HG02623 (cell line): ENCODE measurements at regions not wholly inside any gene's neighbourhood (a gene's known extent, or its start where the extent isn't known, plus 50 kb on each side); places are given as distances from the start of the nearest gene placed in this dataset.

Source experiments
- ATAC-seq: cut with Tn5 transposase; IDR thresholded peaks from one replicate; pipeline ENCODE4 v1.9.1; 2021; ENCODE audit warnings: moderate library complexity; ENCODE audit not compliant: unreplicated experiment

DNA sequence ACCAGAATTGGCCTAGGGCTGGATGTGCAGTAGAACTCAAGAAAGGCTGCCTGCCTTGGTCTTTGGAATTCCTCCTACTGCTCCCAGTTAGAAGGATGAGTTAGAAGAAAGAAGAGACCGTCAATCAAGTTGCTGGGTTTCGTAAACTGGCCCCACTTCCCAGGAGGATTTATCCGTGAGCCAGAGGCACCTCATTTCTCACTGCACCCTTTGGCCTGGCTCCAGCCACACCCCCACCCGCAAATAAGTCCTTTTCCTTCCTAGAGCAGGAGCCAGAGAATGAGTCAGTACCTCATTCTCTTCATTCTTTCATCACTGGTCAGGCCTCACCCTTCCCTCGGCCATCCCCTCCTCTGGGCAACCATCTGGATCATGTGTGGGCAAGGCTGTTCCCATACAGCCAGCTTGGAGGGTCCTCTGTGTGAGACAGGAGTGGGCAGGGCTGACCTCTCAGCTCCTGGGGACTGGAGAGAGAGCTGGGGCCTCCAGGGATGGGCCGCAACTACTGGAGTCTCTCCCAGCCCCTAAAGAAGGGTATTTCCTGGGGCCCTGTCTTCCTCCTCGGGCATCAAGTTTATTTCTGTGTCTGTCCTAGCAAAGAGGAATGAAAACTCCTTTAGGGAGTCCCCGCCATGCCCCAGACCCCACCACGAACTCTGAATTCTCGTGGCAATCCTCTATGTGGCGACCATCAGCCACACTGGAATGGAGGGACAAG is 87.2 kb upstream of the DUSP5 start:
- ATAC-seq = no peak

DNA sequence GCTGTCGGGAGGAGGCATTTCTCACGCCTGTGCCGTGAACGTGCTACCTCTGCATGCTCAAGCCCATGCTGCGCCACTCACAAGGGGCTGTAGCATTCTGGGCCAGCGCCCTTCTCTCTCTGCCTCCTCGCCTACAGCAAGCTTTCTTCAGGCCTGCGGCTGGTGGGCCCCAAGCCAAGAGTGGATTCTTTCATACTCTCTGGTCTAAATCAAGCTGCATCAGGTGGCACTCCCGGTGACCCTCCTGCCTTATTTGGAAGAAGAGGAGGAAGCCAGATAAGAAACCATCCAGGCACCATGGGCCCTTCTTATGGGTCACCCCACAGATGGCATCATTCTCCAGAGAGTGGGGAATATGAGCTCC is 86.7 kb upstream of the DUSP5 start:
- ATAC-seq = no peak

DNA sequence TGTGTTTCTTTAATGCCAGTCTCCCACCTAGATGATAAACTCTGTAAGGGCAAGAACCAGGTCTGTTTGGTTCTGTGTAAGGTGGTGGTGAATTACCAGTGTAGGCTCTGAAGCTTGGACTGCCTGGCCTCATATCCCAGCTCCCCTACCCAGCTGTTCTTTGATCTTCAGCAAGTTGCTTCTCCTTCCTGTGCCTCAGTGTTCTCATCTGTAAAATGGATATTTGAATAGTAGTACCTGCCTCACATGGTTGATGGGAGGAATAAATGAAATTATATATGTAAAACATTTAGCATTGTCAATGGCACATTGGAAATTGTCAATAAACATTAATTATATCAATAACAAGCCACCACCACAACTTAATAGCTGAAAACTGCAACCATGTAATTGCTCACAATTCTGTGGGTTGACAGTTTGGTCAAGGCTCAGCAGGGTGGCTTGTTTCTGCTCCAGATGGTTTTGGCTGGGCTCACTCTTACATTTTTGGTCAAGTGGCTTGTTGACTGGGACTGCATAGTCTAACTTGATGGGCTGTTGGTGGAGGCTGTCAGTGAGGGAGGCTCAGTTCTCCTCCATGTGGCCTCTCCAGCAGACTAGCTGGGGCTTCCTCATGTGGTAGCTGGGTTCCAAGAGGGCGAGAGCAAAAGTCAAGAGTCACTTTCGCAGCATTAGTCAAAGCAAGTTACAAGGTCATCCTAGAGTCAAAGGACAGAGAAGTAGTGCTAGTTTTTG is 84.5 kb upstream of the DUSP5 start:
- ATAC-seq = no peak

DNA sequence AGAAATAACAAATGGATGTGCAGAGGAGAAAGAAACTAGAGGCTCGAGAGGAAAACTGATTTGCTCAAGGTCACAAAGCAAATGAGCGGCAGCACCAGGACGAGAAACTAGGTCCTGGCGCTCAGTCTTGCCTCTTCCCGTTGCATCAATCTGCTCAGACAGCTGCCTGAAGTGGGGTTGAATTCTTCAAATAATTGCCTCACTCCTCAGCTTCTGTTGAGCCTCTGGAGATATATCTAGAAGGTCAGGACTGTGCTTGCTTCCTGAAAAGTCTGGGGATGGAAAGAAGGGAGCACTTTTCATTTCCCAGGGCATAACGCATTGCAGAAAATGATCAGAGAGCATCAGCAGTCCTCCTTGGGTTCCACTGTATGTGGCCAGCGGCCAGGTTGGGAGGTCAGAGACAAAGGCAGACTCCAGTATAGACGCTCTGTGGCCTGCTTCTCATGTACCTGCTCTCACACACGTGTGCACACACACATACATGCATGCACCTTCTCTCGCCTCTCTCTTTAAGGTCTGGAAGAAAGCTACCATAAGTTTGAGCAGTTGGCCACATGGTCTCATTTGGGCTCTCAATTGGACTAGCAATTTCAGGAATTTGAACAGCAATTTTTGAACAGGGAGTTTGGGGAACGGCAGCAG is 83.7 kb upstream of the DUSP5 start:
- ATAC-seq = peak; percentile 4

DNA sequence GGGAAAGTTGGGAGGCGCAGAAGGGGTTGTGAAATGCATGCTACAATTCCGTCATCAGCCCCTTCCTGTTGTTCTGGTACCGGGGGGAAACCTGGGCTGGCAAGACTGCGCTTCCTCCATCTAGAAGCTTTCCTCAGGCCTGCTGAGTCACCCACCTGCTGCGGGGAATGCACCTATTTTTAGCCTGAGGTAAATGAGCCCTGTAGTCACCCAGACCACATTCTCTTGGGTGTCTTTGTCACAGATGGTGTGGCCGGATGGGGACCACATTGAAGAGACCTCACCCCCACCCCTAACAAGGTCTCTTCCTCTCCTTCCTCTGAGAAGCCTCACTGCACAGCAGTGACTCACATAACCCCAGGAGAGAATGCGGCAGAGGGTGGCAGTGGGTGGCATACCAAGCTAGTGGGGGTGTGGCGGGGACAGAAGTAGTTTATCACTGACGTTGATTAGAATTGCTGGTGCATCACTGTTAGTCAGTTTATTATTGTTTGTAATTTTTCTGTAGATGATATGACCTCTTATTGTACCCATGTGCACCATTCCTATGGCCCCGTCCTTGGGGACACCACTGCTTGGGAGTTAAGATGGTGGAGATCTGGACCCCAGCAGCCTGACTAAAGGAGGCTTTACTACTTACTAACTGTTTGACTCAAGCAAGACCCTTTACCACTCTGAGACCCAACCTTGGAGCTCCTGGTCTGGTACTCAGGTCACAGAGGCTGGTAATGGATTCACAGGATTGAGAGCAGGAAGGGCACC is 83.0 kb upstream of the DUSP5 start:
- peak; percentile 82 for ATAC-seq

DNA sequence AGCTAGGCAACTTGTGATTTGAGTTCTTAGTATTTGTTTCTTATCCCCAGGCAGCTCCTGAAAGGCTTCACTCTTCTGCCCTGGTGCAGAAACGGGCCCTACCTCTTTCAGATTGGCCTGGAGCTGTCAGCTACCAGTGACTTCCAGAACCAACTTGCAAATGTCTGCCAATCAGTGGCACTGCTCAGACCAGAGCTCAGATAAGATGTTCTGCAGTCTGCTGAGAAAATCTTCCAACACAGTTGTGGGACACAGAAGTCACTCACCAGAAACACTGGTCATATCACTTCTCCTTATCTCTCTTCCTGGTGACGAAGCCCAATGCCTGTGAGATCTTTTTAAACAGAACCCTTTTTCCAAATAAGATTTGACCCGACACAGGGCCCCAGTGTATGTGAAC is 81.9 kb upstream of the DUSP5 start:
- ATAC-seq = no peak

DNA sequence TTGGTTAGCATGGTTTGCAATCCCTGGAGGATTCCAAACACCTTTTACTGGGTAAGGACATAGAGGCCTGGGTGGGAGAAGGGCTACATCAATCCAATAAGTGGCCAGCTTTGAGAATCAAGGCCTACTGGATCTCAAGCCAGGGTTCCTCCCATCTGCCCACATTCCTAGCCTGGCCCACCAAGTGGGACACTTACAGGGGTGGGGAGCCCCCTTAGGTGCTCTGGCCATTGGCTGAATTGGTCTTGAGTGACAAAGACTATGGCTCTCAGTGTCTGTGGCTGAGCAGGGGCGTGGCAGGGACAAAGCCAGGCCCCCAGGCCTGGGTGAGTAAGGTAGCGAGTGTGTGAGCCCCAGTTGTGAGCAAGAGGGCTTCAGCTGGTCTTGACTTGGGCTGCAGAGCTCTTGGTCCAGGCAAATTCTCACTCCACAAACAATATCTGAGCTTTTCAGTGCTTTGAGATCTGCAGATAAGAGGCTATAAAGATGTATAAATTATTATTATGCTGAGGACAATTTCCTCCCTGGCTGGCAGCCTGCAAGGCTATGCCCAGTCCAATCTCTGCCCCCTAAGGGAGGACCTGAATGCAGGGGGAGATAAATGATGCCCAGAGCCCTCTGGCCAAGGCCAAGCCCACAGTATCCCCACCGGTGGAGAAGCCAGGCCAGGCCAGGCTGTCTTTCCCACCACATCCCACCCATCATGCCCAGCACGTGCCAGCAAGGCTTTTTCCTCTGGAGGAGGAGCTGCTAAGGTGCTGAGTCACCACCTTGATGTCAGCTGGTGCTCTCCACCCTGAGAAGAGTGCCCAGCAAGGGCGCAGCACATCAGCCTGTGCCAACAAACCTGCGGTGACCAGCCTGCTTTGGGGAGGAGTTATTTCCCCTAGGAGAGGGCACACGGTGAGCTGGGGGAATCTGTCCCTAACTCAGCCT is 80.7 kb upstream of the DUSP5 start:
- no peak for ATAC-seq

DNA sequence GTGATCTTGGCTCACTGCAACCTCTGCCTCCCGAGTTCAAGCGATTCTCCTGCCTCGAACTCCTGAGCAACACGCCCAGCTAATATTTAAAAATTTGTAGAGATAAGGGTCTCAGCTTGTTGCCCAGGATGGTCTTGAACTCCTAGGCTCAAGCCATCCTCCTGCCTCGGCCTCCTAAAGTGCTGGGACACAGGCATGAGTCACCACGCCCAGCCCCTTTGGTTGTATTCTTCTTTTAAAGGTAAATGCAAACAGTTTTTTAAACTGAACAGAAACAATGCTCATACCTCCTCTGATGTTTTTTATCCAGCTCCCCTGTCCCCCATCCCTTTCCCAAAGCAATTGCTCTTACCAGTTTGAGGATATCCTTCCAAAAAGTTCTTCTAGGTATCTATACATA is 79.5 kb upstream of the DUSP5 start:
- no peak for ATAC-seq

DNA sequence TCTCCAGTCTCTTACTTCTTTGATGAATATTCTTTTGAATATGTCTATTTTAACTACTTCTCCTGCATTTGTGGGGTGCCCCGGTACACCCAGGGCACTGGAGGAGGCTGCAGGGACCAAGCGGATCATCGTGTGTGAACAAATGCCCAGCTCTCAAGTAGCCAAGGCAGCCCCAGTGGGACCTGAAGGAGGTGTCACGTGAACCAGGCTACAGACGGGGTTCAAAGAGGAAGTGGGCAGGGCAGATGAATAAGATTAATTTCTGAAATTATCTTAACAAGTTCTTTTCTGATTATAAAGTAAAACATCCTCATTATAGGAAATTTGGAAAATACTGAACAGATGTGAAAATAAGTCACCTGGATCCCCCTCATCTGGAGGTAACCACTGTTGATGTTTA is 78.4 kb upstream of the DUSP5 start:
- no peak for ATAC-seq

DNA sequence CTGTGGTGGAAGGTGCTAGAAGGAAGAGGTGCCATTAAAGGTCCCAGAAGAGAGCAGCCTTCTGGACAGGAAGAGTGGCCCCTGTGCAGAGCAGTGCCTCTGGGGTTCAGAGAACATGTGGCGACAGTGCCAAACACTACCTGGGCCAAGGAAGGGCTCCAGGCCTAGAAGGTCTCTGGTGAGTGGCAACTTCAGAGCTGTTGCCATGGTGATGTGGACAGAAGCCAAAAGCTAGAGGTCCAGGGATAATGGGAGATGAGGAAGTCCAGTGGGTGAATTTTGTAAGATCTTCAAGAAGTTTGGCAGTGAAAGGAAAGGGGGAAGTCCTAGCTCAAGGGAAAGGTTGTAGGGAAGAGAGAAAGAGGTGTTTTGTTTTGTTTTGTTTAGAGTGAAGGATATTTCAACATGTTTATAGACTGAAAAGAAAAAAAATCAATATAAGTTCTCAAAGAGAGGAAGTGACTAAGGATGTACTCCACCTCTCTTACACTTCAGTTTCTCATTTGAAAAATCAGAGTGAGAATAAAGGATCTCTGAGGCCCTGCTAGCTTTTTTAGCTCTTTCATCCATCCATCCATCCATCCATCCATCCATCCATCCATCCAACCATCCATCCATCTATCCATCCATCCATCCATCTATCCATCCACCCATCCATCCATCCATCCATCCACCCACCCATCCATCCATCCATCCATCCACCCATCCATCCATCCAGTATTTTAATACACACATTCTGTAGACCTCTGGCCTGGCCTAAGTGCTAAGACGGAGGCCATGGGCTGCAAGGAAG is 77.1 kb upstream of the DUSP5 start:
- no peak for ATAC-seq

DNA sequence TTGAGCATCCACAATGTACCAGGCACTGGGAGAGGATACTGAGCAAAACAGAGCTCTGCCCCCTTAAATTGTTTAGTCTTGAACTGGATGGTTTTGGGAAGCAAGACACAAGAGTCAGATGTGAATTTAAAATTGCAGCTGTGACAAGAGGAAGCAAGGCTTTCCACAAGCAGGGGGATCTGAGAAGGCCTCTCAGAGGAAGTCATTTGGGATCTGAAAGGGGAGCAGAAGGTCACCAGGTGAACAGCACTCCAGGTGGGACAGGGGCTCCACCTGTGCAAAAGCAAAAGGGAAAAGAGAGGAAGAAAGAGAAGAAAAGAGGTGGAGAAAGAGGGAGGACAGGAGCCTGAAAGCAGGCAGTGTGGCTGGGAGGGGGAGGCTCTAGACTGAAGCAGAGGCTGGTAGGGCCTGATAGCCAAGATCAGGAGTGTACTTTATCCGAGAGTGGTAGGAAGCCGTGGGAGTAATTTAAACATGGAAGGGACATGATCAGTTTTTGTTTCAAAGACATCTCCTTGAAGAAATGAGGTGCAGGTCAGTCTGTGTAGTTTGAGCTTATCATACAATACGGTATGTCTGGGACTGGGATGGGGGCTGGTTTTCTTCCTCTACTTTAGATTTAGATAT is 76.1 kb upstream of the DUSP5 start:
- ATAC-seq = no peak

DNA sequence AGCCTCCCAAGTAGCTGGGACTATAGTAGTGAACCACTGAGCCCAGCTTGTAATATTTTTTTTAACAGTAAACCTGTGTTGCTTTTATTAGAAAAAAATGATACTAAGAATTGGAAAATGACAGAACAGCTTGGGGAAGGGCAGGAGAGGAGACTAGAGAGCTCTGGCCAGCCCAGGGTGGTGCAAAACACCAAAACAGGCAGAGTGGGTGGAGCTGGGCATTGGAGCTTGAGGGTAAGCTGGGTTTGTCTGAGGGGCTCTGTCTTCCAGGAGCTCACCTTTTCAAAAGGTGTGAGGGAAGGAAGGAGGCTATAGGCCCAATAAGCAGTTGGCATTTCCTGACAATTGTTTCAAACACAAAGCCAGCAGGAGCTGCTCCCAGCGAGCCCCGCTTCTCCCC is 75.2 kb upstream of the DUSP5 start:
- ATAC-seq = no peak

DNA sequence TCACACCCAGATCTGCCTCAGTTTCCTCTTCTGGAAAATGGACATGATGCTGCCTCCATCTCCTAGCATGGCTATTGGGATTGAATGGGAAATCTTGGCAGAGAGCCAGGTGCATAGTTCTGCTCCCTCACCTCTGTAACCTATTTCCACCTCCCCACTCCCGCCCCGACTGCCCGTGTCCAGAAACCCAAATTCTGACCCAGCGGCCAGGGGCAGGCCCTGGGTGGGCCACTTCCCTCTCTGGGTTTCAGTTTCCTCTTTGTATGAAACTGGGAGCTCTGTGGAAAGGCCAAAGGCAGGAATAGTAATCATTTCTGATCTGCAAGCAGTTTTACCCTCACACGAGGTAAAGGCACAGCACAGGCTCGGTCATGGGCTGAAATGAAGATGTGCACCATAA is 74.1 kb upstream of the DUSP5 start:
- ATAC-seq = no peak

DNA sequence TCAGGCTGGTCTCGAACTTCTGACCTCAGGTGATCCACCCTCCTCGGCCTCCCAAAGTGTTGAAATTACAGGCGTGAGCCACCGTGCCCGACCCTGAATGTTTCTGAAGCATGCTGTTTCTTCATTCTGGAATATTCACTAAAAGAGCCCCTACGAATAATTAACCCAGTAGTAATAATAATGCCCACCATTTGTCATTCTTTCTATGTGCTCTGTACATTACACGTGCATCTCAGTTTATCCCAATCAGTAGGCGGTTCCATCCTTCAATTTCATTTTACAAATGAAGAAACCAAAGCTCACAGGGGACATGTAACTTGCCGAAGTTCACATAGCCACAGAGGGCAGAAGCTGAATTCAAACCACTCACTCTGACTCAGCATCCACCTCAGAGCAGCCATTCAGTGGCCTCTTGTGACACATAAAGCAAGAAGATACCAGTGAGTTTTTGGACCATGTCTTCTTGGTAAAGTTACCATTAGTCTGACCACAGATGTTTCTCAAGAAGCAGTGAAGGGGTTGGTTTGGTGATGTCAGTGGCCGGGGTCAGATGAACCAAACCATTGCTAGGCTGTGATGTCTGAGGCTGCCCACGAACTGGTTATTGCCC is 71.9 kb upstream of the DUSP5 start:
- peak; percentile 56 for ATAC-seq

DNA sequence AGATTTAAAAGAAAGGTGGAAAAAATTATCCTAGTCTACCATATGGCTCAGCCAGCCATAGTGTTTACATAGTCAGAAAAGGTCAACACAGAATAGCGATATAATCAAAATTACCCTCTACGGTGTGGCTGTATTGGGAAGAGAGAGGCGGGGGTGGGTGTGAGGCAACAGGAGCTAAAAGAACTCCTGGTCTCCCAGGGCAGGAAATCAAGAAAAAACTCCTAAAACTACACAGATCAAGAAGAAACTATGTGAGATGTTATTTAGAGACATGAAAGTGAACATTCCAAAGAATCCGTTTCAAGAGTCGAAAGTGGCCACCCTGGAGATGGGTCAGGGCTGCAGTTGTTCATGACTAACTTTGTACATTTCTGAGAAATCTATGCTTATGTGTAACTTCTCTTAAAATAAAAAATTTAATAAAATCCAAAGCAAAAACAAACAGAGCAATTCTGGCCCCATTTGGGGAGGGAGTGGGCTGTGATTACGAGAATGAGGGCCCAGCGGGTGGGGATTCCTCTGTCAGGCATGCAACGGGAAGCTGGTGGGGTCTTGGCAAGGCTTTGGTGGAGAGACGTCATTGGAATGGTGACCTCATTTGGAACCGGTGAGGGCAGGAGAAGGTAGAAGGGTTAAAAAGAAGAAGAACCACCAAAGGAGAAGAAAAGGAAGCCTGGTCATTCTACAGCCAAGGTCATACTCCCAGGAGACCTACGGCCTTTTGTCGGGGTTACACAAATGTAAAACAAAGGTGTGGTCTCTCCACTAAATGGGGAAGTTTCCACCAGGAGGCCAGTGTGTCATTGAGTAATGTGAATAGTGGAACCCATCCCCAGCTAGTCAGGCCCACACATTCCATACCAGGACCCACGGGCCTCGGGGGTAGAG is 71.2 kb upstream of the DUSP5 start:
- ATAC-seq = no peak

DNA sequence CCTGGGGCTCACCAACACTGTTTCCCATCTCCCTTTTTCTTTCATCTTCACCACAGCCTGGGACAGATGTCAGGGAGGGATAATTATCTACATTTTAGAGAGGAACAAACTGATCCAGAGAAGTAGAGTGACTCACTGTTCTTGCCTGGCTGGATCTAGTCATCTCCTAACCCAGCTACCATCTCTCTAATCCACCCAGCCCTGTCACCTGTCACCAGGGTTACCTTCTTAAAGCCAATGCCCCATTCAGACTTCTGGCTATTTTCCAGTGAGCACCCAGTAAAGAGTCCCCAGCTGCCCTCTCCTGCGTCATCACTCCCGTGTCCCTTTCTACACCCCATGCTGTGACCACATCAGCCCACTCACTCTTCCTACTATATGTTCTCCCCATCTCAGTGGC is 68.4 kb upstream of the DUSP5 start:
- no peak for ATAC-seq

DNA sequence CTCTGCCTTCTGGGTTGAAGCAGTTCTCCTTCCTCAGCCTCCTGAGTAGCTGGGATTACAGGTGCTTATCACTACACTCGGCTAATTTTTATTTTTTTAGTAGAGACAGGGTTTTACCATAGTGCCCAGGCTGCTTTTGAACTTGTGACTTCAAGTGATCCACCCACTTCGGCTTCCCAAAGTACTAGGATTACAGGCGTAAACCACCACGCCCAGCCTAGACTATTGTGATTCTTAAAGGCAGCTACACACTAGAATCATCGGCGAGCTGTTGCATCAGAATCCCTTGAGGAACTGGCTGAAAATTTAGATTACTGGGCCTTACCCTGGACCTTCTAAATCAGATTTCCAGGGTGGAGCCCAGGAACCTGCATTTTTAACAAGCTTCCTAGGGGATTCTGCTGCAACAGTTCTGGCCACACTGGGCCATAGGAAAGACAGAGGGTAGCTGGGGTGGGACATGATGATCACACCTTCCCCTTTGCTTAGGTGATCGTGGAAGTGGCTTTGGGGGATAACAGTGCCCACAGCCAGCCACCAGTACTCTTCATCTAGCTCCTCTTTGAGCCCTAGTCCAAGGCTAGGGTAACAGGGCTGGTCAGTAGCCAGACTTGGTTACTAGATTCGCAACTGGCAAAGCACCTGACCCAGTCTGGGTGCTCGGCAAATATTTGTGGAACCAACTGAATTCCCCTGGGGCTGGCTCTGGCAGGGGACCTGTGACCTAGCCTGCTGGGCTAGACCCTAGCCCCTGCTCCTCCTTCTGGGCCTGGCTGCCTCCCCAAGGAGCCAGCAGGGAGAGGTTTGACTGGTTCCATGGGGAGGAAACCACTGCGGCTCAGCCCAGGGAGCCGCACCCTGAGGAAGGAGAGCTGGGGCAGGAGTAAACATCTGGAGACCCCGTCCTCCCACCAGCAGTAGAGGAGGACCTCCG is 67.1 kb upstream of the DUSP5 start:
- ATAC-seq = no peak
